OCI-LY3 (cell line): ENCODE measurements at regions not wholly inside any gene's neighbourhood (a gene's known extent, or its start where the extent isn't known, plus 50 kb on each side); places are given as distances from the start of the nearest gene placed in this dataset.

ENCODE experiments used
- CTCF ChIP-seq: fragments of 200-600, 300-600 bp; sonication (generic); IDR thresholded peaks from 2 replicates; pipeline ENCODE4 v1.5.1; 2014; ENCODE audit warnings: antibody characterized with exemption, low read length, low read depth
- EZH2phosphoT487 ChIP-seq: fragments of 200-600 bp; shearing (Covaris generic); IDR thresholded peaks from 2 replicates; pipeline ENCODE4 v1.6.1; 2018; ENCODE audit warnings: antibody characterized with exemption, mixed run types, low read depth

- TF ChIP-seq CTCF (no peak), EZH2phosphoT487 (no peak)
Measured at GRCh38 chr18:40534723-40535122, 1420.3 kb upstream of the PIK3C3 start.
